H7 (cell line): ENCODE measurements at regions not wholly inside any gene's neighbourhood (a gene's known extent, or its start where the extent isn't known, plus 50 kb on each side); places are given as distances from the start of the nearest gene placed in this dataset.
"Not testable (repeated sequence)": the region's sequence is repeated elsewhere in the genome, so short reads cannot be mapped to it uniquely, and the experiment has no call there.

Source experiments
- DNase-seq: peaks from one replicate; pipeline ENCODE4 v3.0.0; 2012
- H3K27me3 ChIP-seq: 2 replicates; pipeline ENCODE4 v1.6.0; 2011; ENCODE audit warnings: mild to moderate bottlenecking, low read length; ENCODE audit not compliant: control insufficient read depth, insufficient read depth
- H3K36me3 ChIP-seq: replicated peaks from 2 replicates; pipeline ENCODE4 v1.5.1; 2011; ENCODE audit warnings: low read length; ENCODE audit not compliant: control insufficient read depth, insufficient read depth
- H3K4me3 ChIP-seq: 2 replicates; pipeline ENCODE4 v1.5.1; 2011; ENCODE audit warnings: low read depth, mild to moderate bottlenecking, control low read depth, low read length, moderate library complexity; ENCODE audit not compliant: insufficient read depth

DNA sequence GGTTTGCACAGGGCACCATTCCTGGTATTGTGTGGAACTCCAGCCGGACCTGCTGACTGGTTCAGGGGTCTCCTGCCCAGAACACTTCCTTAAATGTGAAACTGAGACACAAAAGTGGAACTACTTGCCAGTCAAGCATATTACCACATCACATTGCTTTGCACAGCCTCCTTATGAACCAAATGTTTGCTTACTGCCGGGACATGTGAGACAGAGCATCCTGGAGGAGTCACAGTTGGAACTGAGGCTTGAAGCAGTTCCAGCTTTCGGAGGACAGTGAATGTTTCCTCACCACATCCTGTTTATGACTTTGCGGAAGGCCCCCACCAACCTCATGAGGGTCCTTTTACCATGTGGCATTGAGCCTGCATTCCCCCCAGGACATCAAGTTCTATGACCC, 105.8 kb upstream of the ARHGAP42 start:
- Histone ChIP-seq H3K27me3 (no peaks in the 10 kb centered on the region), H3K36me3 (no peaks in the 10 kb centered on the region), H3K4me3 (no peak overlapping the region)
- DNase-seq = no peak

GRCh38 chr11:100584201-100584985, 102.7 kb upstream of the ARHGAP42 start:
- H3K36me3 ChIP-seq = no peaks in the 10 kb centered on the region

GRCh38 chr11:100585728-100586127, 101.4 kb upstream of the ARHGAP42 start:
- H3K27me3 ChIP-seq = no peaks in the 10 kb centered on the region
- no peak overlapping the region for H3K4me3 ChIP-seq
- no peak for DNase-seq

More at GRCh38 chr11:100584201-100584985, 102.7 kb upstream of the ARHGAP42 start:
- DNase-seq = no peak
- Histone ChIP-seq H3K4me3 (no peak overlapping the region), H3K27me3 (no peaks in the 10 kb centered on the region)

GRCh38 chr11:100586361-100587101, 100.6 kb upstream of the ARHGAP42 start:
- no peak for DNase-seq
- Histone ChIP-seq H3K4me3 (no peak overlapping the region), H3K36me3 (no peaks in the 10 kb centered on the region), H3K27me3 (no peaks in the 10 kb centered on the region)

More at GRCh38 chr11:100585728-100586127, 101.4 kb upstream of the ARHGAP42 start:
- no peaks in the 10 kb centered on the region for H3K36me3 ChIP-seq

GRCh38 chr11:100592619-100593260, 94.3 kb upstream of the ARHGAP42 start:
- H3K4me3 ChIP-seq = no peak overlapping the region
- H3K36me3 ChIP-seq = no peaks in the 10 kb centered on the region
- no peak for DNase-seq
- H3K27me3 ChIP-seq = no peaks in the 10 kb centered on the region

DNA sequence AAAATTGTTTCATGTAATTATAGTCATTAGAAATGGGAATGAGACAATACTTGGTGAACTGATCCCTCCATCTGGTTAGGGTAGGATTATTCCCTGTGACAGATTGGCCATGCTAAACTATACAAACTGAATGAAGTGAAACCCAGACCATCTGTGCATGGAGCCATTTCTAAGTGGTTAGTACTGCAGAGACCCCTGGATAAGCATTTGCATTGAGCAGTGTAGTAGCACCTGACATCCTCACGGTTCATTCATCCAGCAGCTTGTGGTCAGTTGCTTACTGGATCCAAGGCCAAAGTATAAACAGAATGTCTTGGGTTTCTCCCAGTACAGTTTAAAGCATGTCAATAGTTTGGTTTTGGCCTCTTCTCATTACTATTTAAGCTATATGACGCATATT, 93.8 kb upstream of the ARHGAP42 start:
- H3K36me3 ChIP-seq = no peaks in the 10 kb centered on the region
- no peaks in the 10 kb centered on the region for H3K27me3 ChIP-seq
- H3K4me3 ChIP-seq = no peak overlapping the region
- no peak for DNase-seq

GRCh38 chr11:100594320-100594719, 92.8 kb upstream of the ARHGAP42 start:
- Histone ChIP-seq H3K4me3 (no peak overlapping the region), H3K36me3 (no peaks in the 10 kb centered on the region), H3K27me3 (no peaks in the 10 kb centered on the region)
- DNase-seq = no peak

- no peaks in the 10 kb centered on the region for H3K27me3 ChIP-seq
- no peaks in the 10 kb centered on the region for H3K36me3 ChIP-seq
- H3K4me3 ChIP-seq = no peak overlapping the region
- DNase-seq = no peak
Measured at GRCh38 chr11:100600941-100601340, 86.1 kb upstream of the ARHGAP42 start.

DNA sequence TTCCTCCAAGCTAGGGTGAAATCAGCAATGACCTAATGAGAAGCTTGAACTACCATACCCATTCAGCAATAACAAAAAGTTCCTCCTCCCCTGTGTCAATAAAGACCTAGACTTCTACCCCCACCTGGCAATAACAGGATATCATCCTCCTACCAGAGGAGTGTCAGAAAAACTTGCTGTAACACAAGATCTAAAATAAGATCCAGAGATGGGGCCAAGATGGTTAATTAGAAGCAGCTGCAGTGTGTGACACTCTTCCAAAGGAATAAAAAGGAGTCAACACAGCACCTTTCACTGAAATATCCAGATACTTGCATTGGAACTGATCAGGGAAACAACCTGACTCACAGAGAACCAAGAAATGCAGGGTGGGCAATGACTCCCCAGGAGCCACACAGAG, 84.4 kb upstream of the ARHGAP42 start:
- H3K36me3 ChIP-seq = no peaks in the 10 kb centered on the region
- DNase-seq = no peak
- no peak overlapping the region for H3K4me3 ChIP-seq
- no peaks in the 10 kb centered on the region for H3K27me3 ChIP-seq

DNA sequence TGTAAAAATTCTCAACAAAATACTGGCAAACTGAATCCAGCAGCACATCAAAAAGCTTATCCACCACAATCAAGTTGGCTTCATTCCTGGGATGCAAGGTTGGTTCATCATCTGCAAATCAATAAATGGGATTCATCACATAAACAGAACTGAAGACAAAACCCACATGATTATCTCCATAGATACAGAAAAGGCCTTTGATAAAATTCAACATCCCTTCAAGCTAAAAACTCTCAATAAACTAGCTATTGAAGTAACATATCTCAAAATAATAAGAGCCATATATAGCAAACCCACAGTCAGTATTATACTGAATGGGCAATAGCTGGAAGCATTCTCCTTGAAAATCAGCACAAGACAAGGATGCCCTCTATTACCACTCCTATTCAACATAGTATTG, 79.3 kb upstream of the ARHGAP42 start:
- H3K27me3 ChIP-seq, DNase-seq, H3K36me3 ChIP-seq, H3K4me3 ChIP-seq: not testable (repeated sequence)

DNA sequence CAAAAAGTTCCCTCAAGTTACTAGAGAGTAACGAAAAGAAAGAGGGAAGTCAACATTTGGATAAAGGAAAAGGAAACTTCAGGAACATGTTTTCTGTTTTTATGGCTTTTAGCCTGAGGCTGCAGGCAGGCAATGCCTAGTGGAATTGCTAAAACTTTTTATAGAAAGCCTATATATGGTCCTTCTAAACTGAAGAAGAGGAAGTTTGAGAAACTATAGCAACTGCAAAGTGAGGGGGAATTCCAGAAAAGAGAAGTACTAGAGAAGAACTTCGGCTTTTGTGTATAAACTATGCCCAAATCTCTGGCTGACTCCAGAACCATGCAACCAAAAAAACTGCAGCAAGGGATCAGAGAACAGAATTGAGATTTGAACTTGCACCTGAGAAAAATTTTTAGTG, 74.3 kb upstream of the ARHGAP42 start:
- DNase-seq = no peak
- no peaks in the 10 kb centered on the region for H3K27me3 ChIP-seq
- no peaks in the 10 kb centered on the region for H3K36me3 ChIP-seq
- H3K4me3 ChIP-seq = no peak overlapping the region

DNA sequence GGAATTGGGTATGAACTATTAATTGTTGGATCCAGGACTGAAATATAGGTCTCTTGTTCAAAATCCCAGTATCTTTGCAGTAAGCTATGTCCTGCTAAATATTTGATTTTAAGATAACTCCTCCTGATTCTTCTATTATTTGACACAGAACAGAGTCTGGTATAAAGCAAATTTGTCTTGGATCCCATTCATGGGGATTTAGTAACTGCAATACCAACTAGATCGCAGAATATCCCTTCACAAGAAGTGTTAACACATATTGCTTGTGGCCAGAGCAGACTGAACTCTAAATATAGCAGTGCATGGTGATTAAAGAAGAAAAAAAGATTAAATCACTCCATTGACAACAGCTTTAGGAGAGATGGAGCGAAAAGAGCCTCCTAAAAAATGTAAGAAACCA, 68.2 kb upstream of the ARHGAP42 start:
- no peak overlapping the region for H3K4me3 ChIP-seq
- no peaks in the 10 kb centered on the region for H3K36me3 ChIP-seq
- no peaks in the 10 kb centered on the region for H3K27me3 ChIP-seq
- DNase-seq = no peak

- DNase-seq = no peak
- Histone ChIP-seq H3K27me3 (no peaks in the 10 kb centered on the region), H3K4me3 (no peak overlapping the region), H3K36me3 (no peaks in the 10 kb centered on the region)
Measured at GRCh38 chr11:100619484-100619883, 67.6 kb upstream of the ARHGAP42 start.

DNA sequence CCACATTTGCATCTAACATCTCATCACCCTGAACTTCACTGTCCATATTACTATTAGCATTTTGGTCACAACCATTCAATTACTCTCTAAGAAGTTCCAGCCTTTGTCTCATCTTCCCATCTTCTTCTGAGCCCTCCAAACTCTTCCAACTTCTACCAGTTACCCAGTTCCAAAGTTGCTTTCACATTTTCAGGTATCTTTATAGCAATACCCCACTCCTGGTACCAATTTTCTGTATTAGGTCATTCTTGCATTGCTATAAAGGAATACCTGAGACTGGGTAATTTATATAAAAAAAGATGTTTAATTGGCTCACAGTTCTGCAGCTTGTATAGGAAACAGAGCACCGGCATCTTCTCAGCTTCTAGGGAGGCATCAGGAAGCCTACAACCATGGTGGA, 64.7 kb upstream of the ARHGAP42 start:
- Histone ChIP-seq H3K4me3 (no peak overlapping the region), H3K36me3 (no peaks in the 10 kb centered on the region), H3K27me3 (no peaks in the 10 kb centered on the region)
- no peak for DNase-seq

DNA sequence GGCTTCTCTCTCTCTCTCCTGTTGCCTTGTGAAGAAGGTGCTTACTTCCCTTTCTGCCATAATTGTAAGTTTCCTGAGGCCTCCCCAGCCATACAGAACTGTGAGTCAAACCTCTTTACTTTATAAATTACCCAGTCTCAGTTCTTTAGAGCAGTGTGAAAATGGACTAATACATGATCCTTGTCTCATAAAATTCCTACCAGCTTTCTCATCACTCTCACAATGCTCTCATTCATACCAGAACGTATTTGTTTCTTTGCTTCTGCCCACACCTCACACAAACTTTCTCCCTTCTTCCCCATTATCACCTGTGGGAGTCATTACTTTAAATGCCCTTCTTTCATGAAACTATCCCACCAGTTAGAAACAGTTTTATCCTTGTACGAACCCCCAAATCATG, 62.7 kb upstream of the ARHGAP42 start:
- Histone ChIP-seq H3K27me3 (no peaks in the 10 kb centered on the region), H3K4me3 (no peak overlapping the region), H3K36me3 (no peaks in the 10 kb centered on the region)
- no peak for DNase-seq
